ENCODE measurements at regions not wholly inside any gene's neighbourhood (a gene's known extent, or its start where the extent isn't known, plus 50 kb on each side); places are given as distances from the start of the nearest gene placed in this dataset.

- Mint-ChIP-seq H3K27ac (no peak overlapping the region), H3K4me1 (peaks cover 4% of the 10 kb centered on the region), H3K27me3 (ENCODE audit: low read depth) (peaks cover 15% of the 10 kb centered on the region), H3K9me3 (peaks cover 4% of the 10 kb centered on the region), H3K4me3 (no peak overlapping the region), H3K36me3 (no peaks in the 10 kb centered on the region)
- DNase-seq (ENCODE audit: low spot score in 2 of 2, unreplicated experiment in 2 of 2), result no peak
- TF ChIP-seq CTCF (IDR thresholded peaks at IDR 0.05; ENCODE audit: unreplicated experiment), result no peak
These were observed 52.0 kb upstream of the PPP2R5C start for GRCh38 chr14:101709533-101709881.

DNA sequence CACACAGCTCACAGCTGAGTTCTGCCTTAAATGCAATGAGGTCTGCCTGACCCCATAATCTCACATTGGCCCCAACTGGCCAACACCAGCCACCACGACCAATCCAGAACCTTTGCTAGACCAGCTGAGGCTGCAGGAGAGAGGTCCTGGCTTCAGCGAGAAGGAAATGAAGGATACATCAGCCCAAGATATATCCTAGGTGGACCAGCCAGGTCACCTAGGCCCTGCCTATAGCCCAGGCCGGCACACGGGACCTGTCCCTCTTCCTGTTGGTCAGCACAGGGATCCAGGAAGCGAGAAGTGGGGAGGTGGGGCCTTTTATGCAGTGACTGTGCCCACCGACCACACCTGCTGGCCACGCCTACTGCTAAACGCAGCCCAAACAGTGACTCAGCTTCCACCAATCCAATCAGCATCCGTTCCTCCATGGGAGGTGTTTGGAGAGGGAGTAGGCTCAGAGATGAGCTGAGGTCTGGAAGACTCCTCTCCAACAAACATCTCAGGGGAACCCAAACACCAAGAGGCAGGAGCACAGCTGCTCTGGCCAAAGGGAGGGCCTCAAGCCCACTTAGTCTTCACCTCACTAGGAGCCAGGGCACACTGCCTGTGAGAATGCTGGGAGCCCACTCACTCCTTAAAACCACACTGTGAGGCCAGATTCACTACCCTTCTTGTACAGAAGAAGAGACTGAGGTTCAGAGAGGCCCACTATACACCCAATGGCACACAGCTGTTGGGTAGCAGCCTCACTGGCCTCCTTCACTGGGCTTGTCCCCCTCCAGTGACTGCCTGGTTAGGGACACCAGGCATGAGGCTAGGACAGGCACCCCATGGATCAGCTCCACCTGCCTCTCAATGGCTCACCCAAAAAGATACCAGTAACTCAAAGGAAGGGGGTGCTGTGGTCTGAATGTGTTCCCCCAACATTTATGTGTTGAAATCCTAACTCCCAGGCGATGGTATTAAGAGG lies 51.3 kb upstream of the PPP2R5C start:
- Mint-ChIP-seq H3K9me3 (peaks cover 4% of the 10 kb centered on the region), H3K4me3 (no peak overlapping the region), H3K27me3 (ENCODE audit: low read depth) (peaks cover 7% of the 10 kb centered on the region), H3K27ac (no peak overlapping the region), H3K36me3 (no peaks in the 10 kb centered on the region), H3K4me1 (peaks cover 3% of the 10 kb centered on the region)
- no peak for TF ChIP-seq CTCF (IDR thresholded peaks at IDR 0.05; ENCODE audit: unreplicated experiment)
- no peak for DNase-seq (ENCODE audit: low spot score in 2 of 2, unreplicated experiment in 2 of 2)

- Mint-ChIP-seq H3K4me1 (no peaks in the 10 kb centered on the region), H3K36me3 (no peaks in the 10 kb centered on the region), H3K4me3 (no peak overlapping the region), H3K27ac (no peak overlapping the region), H3K9me3 (peaks cover 4% of the 10 kb centered on the region), H3K27me3 (ENCODE audit: low read depth) (peaks cover 5% of the 10 kb centered on the region)
- no peak for TF ChIP-seq CTCF (IDR thresholded peaks at IDR 0.05; ENCODE audit: unreplicated experiment)
- no peak for DNase-seq (ENCODE audit: low spot score in 2 of 2, unreplicated experiment in 2 of 2)
These were observed 50.3 kb upstream of the PPP2R5C start for GRCh38 chr14:101711041-101711856.

All from mesothelial cell of epicardium (in vitro differentiated cells).